ENCODE measurements at regions not wholly inside any gene's neighbourhood (a gene's known extent, or its start where the extent isn't known, plus 50 kb on each side); places are given as distances from the start of the nearest gene placed in this dataset.
"Not testable (repeated sequence)": the region's sequence is repeated elsewhere in the genome, so short reads cannot be mapped to it uniquely, and the experiment has no call there.

- FAIRE-seq, result no peak
These were observed 131.4 kb upstream of the ODAD2 start for GRCh38 chr10:28130267-28130666.

DNA sequence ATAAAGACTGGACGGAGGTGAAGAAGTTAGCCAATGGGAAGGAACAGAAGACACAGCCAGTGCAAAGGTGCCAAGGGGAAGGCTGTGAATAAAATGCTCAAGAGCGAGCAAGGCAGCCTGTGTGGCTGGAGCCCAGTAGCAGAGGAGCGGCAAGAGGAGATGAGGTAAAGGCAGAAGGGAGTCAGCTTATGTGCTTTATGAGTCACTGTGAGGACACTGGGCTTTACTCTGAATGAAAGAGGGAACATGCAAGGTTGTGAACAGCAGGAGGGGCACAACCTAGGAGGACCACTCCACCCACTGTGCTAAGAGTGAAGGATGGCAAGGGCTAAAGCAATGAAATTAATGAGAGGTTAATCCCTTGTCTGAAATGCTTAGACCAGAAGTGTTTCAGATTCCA, 129.0 kb upstream of the ODAD2 start:
- no peak for FAIRE-seq

DNA sequence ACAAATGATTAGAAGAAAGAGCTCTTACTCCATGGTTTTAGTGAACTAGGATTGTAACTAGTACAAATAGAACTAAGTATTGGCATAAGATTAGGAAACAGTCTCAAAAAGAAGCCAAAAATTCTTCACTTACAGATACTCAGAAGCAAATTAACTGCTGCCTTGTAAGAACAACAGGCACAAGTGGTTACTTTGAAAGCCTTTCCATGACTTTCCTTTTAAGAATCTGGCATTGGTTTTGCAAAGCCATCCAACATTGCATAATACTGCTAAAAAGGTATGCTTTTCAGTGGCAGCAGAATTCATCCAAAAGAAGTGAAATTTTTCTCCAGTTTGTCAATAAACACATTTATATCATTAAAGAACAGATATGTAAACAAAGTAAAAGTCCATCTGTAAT, 126.8 kb upstream of the ODAD2 start:
- no peak for FAIRE-seq

- FAIRE-seq, result no peak
These were observed 121.9 kb upstream of the ODAD2 start for GRCh38 chr10:28120795-28121194.

GRCh38 chr10:28120043-28120749, 121.3 kb upstream of the ODAD2 start:
- FAIRE-seq, result no peak

DNA sequence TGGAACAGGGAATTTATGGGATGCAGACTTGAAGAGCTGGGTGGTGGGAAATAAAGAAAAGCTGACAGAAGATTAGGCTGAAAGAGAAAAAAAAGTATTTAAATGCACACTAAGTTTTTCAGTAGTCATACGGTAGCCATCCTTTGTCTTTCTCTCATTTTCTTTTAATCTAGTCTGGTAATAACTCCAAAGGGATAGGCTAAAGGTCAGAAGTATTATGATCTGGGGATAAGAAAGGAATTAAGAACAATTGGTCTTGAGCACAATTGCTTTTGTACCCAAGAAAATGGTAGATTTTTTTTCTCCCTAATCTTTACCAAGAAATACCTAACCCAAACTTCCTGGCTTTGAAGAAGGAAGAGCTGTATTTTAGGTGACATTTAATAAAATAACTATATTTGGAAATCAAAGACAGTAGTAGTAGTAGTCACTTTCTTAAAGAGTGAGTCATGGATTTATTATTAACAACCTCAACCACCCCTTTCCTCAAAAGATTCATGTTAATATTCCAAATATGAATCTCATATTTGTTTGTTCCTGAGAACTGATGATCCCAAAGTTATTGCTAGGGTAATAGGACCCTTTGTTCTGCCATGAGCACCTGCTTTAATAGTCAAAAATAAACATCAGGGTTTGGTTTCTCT, 120.2 kb upstream of the ODAD2 start:
- FAIRE-seq, result no peak

DNA sequence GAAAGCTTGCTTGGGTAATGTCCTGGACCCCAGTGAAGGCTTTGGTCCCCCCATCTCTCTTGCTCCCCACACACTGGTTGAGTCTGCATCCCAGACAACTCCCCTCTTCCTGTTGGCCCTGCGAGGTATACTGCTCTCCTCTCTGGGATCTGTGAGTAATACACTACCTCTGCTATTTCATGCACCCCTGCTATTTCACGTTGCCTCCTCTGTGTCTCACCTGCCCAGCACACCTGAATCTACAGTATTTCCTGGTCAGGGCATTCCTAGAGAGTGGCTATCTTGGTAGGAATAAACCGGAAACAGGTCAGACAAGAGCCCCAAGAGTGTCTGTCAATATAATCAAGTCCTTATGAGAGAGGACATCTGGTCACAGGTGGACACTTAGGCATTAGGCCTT, 114.3 kb upstream of the ODAD2 start:
- no peak for FAIRE-seq

- FAIRE-seq, result no peak
These were observed 112.8 kb upstream of the ODAD2 start for GRCh38 chr10:28111712-28112111.

GRCh38 chr10:28105561-28105960, 106.7 kb upstream of the ODAD2 start:
- FAIRE-seq, result no peak

GRCh38 chr10:28097633-28098032, 98.8 kb upstream of the ODAD2 start:
- no peak for FAIRE-seq

DNA sequence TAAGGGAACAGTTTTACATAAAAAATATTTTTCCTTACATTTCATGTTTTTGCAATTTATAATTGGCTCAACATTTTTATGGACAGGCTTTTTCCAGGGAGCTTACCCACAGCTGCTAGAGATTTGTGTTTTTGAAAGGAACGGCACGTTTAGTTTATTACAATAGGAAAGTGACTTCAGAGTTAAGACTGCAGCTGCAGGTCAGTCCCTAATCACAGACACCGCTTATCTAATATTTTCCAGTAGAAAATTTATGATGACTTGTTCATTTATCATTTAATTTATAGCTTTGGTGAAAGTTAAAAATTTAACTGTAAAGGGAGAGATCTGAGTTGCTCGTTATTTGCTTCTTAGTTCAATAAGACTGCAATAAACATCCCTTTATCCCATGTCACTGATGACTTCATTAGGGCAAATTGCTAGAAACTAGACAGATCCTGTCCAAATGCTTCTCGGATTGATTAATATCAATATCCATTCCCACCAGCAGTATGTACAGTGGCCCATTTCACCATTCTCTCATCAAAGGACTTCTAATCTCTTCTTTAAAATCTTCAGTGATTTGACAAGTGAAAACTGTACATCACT, 97.0 kb upstream of the ODAD2 start:
- FAIRE-seq, result no peak

GRCh38 chr10:28094121-28094520, 95.2 kb upstream of the ODAD2 start:
- no peak for FAIRE-seq

DNA sequence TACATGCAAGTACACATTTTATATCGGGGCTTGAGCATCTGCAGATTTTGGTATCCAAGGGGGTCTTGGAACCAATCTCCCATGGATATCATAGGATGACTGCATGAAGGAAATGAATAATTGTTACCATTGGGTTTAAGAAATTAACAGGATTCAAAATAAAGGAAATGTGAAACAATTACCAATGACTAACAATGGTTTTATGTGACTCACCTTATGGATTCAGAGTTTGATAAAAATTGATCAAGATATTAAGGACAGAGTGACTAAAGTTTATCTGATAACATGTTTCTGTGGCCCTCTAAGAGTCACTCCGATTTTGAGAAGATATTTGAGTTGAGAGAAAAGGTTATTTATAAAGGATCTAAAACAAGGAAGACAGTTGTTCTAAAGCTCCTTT, 93.0 kb upstream of the ODAD2 start:
- FAIRE-seq, result no peak

- no peak for FAIRE-seq
These were observed 91.6 kb upstream of the ODAD2 start for GRCh38 chr10:28090506-28090905.

DNA sequence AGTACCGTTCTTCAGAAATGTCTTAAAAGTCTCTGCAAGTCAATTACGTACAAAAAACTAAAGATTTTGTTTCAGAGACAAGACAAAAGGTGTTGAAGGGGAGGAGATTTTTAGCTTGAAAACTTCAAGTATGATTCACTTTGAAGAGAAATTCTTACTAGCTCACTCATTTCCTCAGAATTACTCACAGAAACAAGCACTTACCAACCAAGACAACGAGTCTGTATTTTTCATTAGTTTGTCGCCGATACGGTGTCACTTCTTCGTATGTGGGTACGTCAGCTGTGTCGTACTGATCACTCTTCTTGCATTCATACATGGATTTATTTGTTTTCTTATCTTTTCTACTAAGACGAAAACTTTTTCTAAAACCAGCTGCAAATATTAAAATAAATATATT, 90.6 kb upstream of the ODAD2 start:
- FAIRE-seq, result no peak

DNA sequence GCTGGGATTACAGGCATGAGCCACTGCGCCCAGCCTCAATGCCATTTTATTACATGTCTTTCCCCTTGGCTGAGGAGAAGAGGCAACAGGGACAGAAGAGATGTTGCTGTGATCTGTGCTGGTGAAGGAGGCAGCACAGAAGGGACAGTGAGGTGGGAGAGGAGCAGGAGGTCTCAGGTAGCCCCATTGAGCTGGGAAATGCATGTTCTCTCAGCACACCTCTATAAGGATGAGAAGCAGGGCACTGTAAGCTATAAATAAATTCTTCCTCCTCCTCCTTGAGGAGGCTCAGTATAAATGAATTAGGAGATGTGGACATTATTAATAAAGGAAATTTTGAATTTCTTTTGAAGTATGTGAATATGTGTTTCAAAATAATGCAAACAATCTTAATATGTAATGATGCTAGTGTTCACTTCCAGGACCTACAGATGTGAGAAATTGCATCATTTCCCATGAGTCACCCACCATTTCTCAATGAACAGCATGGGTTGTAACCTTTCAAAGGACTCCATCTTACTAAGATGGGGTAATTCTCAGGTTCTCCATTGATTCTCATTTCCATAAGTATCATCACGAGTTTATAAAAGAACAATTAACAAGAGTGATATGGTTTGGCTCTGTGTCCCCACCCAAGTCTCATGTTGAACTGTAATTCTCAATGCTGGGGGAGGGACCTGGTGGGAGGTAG, 88.9 kb upstream of the ODAD2 start:
- FAIRE-seq, result no peak

GRCh38 chr10:28085760-28086159, 86.9 kb upstream of the ODAD2 start:
- not testable (repeated sequence) for FAIRE-seq

DNA sequence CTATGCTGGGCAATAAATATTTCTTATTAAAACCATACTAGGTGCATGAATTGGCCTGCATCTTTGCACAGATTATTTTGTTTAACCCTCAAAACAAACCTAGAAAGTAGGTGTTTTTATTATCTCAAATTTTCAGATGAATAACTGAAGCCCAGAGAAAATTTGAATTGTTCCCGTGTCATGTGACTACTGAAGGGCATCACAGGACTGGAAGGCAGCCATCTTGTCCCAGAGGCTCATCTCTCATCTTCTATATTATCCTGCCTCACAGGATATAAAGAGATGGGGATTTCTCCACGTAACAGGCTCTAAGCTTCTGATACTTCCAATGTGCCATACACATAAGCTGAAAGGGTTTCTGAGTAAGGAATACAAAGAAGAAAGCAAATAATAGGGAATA, 84.0 kb upstream of the ODAD2 start:
- FAIRE-seq, result no peak

- FAIRE-seq, result no peak
These were observed 83.4 kb upstream of the ODAD2 start for GRCh38 chr10:28082316-28082715.

DNA sequence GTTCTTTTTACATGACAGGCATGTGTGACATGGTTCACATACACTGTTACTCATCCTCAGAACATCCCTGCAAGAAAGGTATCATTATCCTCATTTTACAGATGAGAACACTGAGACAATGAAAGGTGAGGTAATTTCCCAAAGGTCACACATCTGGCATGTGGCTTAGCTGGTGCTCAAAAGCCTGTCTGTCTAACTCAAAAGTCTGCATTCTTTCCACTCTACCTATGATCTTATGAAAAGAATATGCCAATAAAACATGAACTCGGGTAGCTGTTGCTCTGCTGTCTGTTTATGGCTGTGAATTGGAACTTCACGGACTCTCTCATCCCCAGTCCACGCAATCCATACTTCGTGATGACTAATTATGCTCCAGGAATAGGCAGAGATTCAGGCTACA, 79.0 kb upstream of the ODAD2 start:
- FAIRE-seq, result no peak

DNA sequence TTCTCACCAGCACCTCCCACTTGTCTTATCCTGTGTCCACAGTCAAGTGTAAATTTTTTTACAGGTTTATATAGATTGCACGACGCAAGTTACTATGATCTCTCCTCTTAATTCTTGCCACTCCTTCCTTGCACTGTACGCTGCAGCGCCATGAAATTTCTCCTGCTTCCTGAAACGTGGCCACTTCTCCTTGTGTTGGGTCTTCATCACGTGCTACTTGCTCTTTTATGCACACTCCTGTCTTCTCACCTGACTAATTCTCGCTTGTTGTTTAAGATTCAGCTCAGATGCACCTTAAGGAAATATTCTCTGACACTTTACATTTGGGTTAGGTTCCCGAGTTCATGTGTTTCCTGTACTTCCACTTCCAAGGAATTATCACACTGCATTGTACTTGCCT, 76.5 kb upstream of the ODAD2 start:
- no peak for FAIRE-seq

DNA sequence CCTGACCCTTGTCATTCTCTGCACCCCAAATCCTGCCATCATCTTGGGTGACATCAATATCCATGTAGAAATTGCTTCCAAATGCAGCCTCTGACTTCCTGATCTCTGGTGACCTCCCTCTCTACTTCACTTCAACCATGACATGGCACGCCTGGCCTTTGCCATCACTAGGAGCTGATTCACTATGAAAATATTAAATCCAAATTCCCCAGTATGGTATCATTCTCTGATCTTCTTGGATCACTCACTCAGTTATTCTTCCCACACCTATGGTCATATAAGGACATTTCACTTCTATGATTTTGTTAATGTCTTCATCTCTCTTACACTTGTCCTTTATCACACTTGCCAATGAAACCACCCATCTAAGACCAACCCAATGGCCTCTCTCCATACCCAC, 73.7 kb upstream of the ODAD2 start:
- FAIRE-seq, result no peak

GRCh38 chr10:28060031-28060607, 61.2 kb upstream of the ODAD2 start:
- FAIRE-seq, result no peak

GRCh38 chr10:28058746-28059145, 59.9 kb upstream of the ODAD2 start:
- FAIRE-seq, result no peak
